ENCODE measurements at regions not wholly inside any gene's neighbourhood (a gene's known extent, or its start where the extent isn't known, plus 50 kb on each side); places are given as distances from the start of the nearest gene placed in this dataset.

DNA sequence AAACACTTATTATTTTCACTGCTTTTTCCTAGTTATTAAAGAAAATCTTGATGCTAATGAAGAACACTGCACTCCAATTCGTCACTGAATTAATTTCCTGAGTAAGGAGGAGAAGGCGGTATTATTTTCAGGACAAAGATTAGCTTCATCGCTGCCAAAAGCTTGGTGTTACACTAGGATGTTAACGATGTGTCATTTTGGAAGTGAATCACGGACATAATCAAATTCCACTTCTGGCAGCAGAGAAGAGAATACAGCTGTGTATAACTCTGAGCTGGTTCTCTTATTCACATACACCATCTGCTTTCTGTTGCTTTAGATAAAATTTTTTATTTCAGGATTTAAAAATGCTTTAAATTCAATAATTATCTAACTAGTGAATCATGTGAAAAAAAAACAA lies 74.1 kb downstream of the SCG2 start:
- H3K4me3 ChIP-seq (ENCODE audit: low read length) = no peak overlapping the region
- DNase-seq (ENCODE audit: low read depth, low spot score) = no peak

DNA sequence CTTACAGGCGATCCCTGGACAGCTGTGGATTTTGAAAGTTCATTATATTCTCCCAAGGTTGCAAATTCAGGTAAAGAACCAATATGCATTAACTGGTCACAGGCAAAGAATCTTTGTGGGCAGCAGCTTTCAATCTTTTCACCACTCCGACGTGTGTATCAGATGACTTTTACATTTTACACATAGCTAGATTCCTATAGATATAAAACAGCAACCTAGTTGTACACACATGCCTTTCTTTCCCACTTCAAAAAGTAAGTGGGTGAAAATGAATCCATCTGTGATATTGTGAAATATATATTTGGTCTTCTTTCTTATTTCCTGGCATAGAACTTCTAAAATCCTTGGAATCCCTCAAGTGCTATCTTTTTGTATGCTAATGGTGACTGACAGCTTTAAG lies 72.5 kb downstream of the SCG2 start:
- no peak for DNase-seq (ENCODE audit: low read depth, low spot score)
- H3K4me3 ChIP-seq (ENCODE audit: low read length) = no peak overlapping the region

DNA sequence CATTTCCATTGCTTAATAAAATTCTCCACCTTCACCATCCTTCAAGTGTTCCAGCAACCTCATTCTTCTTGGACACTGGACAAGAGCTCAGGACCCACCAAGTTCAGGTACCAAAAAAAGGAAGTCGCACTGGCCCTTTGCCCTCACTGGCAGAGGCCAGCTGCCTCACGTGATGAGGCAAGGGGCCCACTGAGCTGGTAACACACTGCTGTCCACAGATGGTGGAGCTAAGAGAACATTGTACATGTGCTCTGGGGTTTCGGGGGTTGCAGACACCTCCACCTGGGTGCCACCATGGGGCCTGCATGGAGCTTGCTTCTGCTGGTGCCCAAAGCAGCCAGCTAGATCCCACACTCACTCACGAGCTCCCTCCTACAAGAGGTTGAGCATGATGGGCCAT lies 71.3 kb downstream of the SCG2 start:
- H3K4me3 ChIP-seq (ENCODE audit: low read length) = no peak overlapping the region
- DNase-seq (ENCODE audit: low read depth, low spot score) = no peak

DNA sequence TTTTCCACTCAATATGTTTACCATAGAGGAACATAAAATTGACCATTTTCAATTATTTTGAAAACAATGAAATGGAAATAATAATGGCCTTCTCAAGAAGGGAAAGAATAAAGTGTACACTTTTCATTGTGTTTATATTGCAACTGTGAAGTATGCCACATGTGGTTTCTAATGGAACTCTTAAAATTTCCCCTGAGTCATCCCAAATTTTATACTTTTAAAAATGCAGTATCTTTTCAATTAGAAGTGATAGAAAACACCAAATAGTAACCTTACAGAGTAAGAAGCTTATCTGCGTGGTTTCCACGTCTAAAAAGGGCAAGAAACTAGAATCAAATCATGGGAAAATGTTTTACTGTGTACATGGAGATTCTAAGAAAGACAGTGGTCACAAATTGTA lies 70.0 kb downstream of the SCG2 start:
- DNase-seq (ENCODE audit: low read depth, low spot score) = no peak
- no peak overlapping the region for H3K4me3 ChIP-seq (ENCODE audit: low read length)

DNA sequence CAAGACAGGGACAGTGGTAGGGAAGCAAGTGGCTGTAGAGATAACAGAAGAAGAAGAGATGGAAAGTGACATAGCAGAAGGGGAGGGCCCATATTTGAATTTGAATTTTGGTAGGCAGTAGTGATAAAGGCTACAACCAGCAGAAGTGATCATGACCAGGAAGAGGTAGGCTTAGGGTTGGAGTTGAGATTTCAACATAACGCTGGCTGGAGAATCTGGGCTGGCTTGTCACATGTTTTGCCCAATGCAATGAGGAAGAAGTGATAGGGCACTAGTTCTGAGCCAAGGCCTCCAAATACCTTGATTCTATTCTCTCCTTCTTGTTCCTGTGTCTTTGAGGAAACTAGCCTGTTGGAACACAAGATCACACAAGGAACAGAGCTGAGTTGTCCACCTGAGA lies 69.4 kb downstream of the SCG2 start:
- H3K4me3 ChIP-seq (ENCODE audit: low read length) = no peak overlapping the region
- no peak for DNase-seq (ENCODE audit: low read depth, low spot score)

DNA sequence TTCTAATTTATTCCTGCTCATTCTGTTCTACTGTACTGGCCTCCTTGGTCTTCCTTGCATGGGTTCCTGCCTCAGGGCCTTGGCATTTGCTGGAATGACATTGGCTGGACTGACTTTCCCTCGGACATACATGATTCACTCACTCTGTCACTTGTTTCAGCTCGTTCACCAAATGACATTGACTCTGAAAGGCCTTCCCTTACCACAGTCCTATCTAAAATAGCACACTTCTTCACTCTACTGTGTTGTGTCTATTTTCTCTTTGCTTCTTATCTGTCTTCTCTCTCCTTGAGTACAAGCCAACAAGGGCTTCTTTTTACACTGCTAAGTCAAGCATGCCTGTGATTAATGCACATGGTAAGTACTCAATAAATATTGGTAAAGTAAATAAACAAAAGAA lies 65.6 kb downstream of the SCG2 start:
- no peak for DNase-seq (ENCODE audit: low read depth, low spot score)
- no peak overlapping the region for H3K4me3 ChIP-seq (ENCODE audit: low read length)

DNA sequence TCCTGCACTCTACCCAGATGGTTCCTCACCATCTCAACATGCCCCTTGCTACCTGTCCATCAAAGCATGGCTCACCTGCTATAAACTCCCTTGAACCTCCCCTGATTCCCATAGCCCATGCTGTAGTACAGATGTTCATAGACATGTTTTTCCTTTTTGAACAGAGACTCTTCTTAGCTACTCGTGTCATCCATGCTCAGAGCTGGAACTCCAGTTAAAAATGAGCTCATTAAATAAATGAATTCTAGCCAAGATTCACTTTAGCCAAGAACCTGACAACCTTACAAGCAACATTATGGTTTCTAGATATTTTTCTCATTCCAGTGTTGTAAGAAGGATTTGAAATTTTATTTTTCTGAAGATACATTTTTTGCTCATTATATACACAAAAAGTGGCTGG lies 65.0 kb downstream of the SCG2 start:
- no peak overlapping the region for H3K4me3 ChIP-seq (ENCODE audit: low read length)
- no peak for DNase-seq (ENCODE audit: low read depth, low spot score)

DNA sequence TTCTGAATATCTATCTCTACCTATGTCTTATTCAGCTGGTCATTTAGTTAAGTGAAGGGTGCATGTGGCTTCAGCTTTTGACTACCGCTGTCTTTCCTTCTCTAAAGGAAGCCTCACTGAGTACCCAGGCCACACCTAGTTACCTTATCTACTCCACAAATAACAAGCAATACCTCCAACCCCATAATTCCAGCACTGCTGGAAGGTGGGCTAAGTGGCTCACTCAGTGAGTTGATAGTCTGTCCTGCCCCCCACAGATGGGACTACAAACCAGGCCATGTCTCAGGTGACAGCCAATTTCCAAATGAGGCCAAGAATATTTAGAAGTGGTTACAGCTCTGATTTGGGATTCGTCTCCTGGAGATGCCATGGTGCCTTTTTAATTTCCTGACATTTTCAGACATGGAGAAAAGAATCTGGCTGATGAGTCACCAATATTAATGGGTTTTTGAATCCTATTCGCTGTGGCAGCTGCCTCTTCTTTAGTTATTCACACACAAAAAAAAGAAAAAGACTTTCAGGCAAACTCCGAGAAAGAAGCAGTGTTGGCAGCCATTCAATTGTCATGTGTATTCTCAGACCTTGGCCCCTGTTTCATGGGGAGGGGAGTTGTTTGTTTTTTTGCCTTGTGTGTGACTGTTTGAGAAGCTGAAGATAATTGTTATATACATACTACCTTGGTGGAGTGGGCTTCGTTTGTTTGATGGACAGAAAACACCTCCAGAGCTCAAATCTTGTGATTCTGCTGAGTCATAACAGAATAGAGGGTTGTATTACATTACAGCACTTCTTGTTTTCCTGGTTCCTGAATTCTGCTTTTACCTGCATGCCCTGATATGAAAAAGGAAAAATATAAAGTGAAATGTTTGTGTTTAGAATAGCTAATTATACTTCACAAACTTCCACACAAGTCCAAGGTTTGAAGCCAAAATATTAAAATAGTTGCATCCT lies 64.2 kb downstream of the SCG2 start:
- no peak for DNase-seq (ENCODE audit: low read depth, low spot score)
- H3K4me3 ChIP-seq (ENCODE audit: low read length) = no peak overlapping the region

DNA sequence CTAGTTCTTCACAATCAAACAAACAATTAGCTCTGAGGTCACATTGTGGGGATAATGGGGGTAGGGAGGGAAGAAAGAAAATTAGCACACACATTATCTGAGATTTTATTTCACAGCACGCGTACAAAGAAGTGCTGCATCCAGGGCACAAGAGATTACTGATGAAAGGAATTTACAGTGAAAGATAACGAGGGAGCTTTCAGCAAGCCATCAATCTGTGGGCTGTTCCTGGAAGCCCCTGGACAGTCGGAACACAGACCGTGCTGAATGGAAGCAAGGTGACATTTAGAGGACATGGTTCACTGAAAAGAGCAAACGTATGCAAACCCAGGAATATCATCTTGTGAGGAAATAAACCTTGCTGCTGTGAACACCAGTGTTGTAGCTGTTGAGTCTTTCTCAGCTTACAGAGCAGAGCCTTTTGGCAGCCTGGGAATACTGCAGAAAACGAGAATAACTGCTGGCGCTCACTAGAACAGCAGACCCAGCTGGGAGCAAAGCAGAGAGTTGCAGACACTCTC lies 63.2 kb downstream of the SCG2 start:
- DNase-seq (ENCODE audit: low read depth, low spot score) = no peak
- H3K4me3 ChIP-seq (ENCODE audit: low read length) = no peak overlapping the region

DNA sequence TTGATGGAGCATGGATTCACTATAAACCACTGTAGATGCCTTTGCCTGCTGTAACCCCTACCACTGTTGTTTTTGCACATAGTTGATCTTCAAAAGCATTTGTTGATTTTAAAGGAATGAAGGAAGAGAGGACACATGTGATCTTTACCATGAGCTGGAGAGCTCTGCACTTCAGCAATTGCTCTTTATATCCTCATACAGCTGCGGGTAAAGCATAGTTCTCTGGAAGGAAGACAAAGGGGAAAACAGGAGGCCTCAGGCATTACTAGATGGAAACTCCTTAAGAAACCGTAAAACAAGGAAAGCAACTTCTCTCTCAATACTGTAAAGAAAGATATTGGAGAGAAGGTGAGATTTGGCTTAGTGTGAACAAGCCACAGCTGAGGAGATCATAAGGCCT lies 60.6 kb downstream of the SCG2 start:
- H3K4me3 ChIP-seq (ENCODE audit: low read length) = no peak overlapping the region
- DNase-seq (ENCODE audit: low read depth, low spot score) = no peak

DNA sequence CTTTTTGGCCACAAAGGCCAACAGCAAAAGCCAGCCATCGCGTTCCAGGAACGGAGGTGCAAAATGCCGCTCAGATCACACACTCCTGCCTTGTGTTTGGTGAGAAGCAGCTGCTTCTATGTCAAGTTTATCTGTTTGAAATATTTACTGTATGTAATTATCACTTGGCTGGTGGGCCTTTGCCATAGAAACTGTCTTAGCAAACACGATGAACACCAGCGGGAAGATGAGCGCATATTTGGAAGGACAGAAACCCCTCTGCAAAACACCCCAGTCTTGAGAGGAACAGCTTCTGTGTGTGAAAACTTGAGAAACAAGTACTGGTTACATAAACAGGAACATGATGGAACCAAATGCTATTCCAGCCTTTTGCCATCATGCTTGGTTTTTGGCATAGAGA lies 59.7 kb downstream of the SCG2 start:
- H3K4me3 ChIP-seq (ENCODE audit: low read length) = no peak overlapping the region
- no peak for DNase-seq (ENCODE audit: low read depth, low spot score)

DNA sequence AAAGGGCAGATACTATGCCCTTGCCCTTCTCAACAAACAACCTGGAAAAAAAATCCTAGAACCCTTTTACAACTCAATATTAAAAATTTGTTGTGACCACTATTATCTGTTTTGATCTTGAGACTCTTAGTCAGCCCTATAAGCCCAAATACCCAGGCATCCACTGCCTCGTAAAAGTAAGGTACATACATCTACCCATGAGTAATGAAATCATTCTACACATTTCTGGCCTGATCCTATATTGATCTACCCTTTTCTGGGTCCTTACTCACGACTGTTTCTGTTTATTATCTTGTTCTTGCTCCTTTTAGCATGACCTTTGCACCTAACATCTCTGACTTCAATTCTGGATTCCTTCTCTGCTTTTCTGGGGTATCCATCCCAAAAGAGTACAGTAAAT lies 56.8 kb downstream of the SCG2 start:
- DNase-seq (ENCODE audit: low read depth, low spot score) = no peak
- no peak overlapping the region for H3K4me3 ChIP-seq (ENCODE audit: low read length)

DNA sequence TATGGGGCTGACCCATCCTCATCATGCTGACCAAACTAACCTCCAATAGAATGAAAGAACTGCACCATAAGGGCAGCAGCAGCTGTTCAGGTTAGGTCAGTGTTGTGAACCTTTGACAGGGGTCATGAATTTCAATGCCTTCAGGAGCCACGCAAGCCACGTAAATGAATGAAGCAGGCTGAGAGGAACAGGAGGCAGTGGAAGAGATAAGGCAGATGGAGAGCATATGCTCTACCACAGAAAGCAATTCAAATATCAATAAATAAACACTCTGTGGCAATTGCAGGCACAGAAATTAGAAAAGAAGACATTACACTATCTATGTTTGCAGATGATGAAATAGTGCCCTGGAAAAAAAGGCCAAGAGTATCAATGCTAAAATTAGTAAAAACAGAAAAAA lies 56.3 kb downstream of the SCG2 start:
- H3K4me3 ChIP-seq (ENCODE audit: low read length) = no peak overlapping the region
- DNase-seq (ENCODE audit: low read depth, low spot score) = no peak

Data from Jurkat, Clone E6-1 (cell line).